GM12892 (cell line): ENCODE measurements at regions not wholly inside any gene's neighbourhood (a gene's known extent, or its start where the extent isn't known, plus 50 kb on each side); places are given as distances from the start of the nearest gene placed in this dataset.

Experiments used
- POLR2A ChIP-seq: IDR thresholded peaks from 2 replicates; pipeline ENCODE4 v1.6.1; 2011; ENCODE audit warnings: low read depth, low read length, control low read depth
- POLR2AphosphoS5 ChIP-seq: IDR thresholded peaks from 2 replicates; pipeline ENCODE4 v1.6.1; 2011; ENCODE audit warnings: low read depth, low read length, control low read depth
- TAF1 ChIP-seq: IDR thresholded peaks from 2 replicates; pipeline ENCODE4 v1.6.1; 2011; ENCODE audit warnings: low read depth, mild to moderate bottlenecking, control low read depth, low read length, borderline replicate concordance

DNA sequence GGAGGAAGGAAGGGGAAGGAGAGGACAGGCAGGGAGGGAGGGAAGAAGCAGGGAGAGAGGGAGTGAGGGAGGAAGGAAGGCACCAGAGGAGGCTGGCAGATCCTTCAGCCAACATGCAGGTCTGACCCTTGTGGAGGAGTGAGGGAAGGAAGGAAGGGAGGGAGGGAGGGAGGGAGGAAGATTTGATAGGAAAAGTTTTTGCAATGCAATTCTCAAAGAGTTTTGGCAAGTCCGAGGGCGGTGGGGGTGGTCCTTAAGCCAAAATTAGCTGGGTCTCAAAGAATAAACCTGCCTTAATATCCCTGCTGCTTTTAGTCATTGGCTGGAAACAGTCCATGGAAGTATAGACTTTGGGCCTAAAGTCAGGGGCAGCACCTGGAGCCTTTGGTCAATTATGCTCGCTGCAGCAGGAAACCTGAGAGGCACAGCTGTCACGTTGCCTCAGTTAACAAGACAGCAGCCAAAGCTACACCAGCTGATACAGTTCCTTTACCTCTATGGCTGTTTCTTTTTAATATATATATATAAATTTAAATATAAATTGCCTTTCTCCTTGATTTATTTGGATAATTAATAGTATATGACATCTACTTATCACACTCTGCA is 115.7 kb upstream of the RALGAPA2 start:
- TF ChIP-seq POLR2A (no peak), TAF1 (no peak), POLR2AphosphoS5 (no peak)
